Stomach (tissue), 8 donors: ENCODE measurements at regions not wholly inside any gene's neighbourhood (a gene's known extent, or its start where the extent isn't known, plus 50 kb on each side); places are given as distances from the start of the nearest gene placed in this dataset.
A peak's percentile ranks its signal among the peaks of the same experiment; 100 is the strongest.

Experiments
- DNase-seq, 2 donors: peaks; one replicate each; pipeline versions ENCODE4 v3.0.0 to v3.0.0-alpha.2; 2013 to 2019
- H3K27ac ChIP-seq, 5 donors: fragments of 200-600 bp in 4 of 5; sonication (generic) in 4 of 5; one replicate each; pipeline ENCODE4 v1.5.1; 2013 to 2019; ENCODE audit warnings: mild to moderate bottlenecking in 1 of 5, moderate library complexity in 1 of 5
- H3K27me3 ChIP-seq, 3 donors: fragments of 200-600 bp; sonication (generic); one replicate each; pipeline ENCODE4 v1.5.1; 2017 to 2019; ENCODE audit warnings: mixed run types in 1 of 3
- H3K36me3 ChIP-seq, 4 donors: fragments of 200-600 bp; sonication (generic); 1 replicate in 3 of 4; 2 replicates in 1 of 4; pipeline ENCODE4 v1.5.1; 2016 to 2019
- H3K4me1 ChIP-seq, 4 donors: fragments of 200-600 bp; sonication (generic); one replicate each; pipeline ENCODE4 v1.5.1; 2016 to 2019
- H3K4me3 ChIP-seq, 4 donors: fragments of 200-600 bp; sonication (generic) in 3 of 4; one replicate each; pipeline ENCODE4 v1.5.1; 2016 to 2019; ENCODE audit warnings: mild to moderate bottlenecking in 1 of 4
- H3K9me3 ChIP-seq, 4 donors: fragments of 200-600 bp; sonication (generic); one replicate each; pipeline ENCODE4 v1.5.1; 2016 to 2019
- CTCF ChIP-seq, 7 experiments: fragments of 450-650 bp in 4 of 7; fragments of 200-600 bp in 3 of 7; sonication (generic) in 3 of 7; IDR thresholded peaks; one replicate each; pipeline ENCODE4 v1.5.1; 2016 to 2019; ENCODE audit warnings: antibody characterized with exemption in 7 of 7, control low read depth in 2 of 7, mild to moderate bottlenecking in 1 of 7
- EP300 ChIP-seq: sonication (generic); formaldehyde crosslinking; IDR thresholded peaks from one replicate; pipeline ENCODE4 v1.6.1; 2017; ENCODE audit warnings: antibody characterized with exemption
- POLR2A ChIP-seq, 4 donors: fragments of 450-650 bp; IDR thresholded peaks; one replicate each; pipeline ENCODE4 v1.6.1; 2016; ENCODE audit warnings: antibody characterized with exemption in 4 of 4, control low read depth in 2 of 4, mild to moderate bottlenecking in 1 of 4, moderate library complexity in 1 of 4
- POLR2AphosphoS5 ChIP-seq, 3 donors: sonication (generic); formaldehyde crosslinking; IDR thresholded peaks; one replicate each; pipeline ENCODE4 v1.6.1; 2016; ENCODE audit warnings: antibody characterized with exemption in 3 of 3
- WGBS, 5 donors: extraction: QIAGEN DNeasy Blood & Tissue Kit in 3 of 5; methylation state at CpG; one replicate each; pipeline versions ENCODE4 v1.1.5 to v1.1.7; 2013 to 2018; 5-methylcytosine and 5-hydroxymethylcytosine counted together
- intact Hi-C: fragments of 100-400 bp; cut with DNase I; formaldehyde crosslinking; loops from one replicate; pipeline ENCODE4 v1.15.1; 2023; ENCODE audit warnings: low total_unique reads
- donor health status: healthy with polysubstance abuse.
- donor health status: Bipolar disorder and iron deficiency.
- donor health status: healthy.

- WGBS, 5 donors, result 60 to 74% (median 67%) methylated on average over 4 of the region's 4 CpGs
- H3K27me3 ChIP-seq, result no peaks in the 10 kb centered on the region
- H3K27ac ChIP-seq, result no peak overlapping the region
- H3K9me3 ChIP-seq, result peaks cover 0 to 2% (median 0%) of the 10 kb centered on the region in 4 donors
- intact Hi-C loops, result no loop called here
- peaks cover 0 to 3% (median 1%) of the 10 kb centered on the region in 4 donors for H3K4me1 ChIP-seq
- no peak overlapping the region for H3K4me3 ChIP-seq
- TF ChIP-seq CTCF (IDR thresholded peaks at IDR 0.05) (no peak), EP300 (no peak), POLR2A (IDR thresholded peaks at IDR 0.05) (no peak), POLR2AphosphoS5 (IDR thresholded peaks at IDR 0.05) (no peak)
- DNase-seq, result no peak
- no peaks in the 10 kb centered on the region for H3K36me3 ChIP-seq
Observed at GRCh38 chr13:34361560-34361959, 543.6 kb downstream of the RFC3 start.

- Histone ChIP-seq H3K9me3 (peaks cover 0 to 6% (median 0%) of the 10 kb centered on the region in 4 donors), H3K27ac (no peak overlapping the region), H3K27me3 (no peaks in the 10 kb centered on the region), H3K4me3 (no peak overlapping the region), H3K36me3 (no peaks in the 10 kb centered on the region), H3K4me1 (peaks cover 0 to 3% (median 1%) of the 10 kb centered on the region in 4 donors)
- intact Hi-C loops, result no loop called here
- TF ChIP-seq POLR2AphosphoS5 (IDR thresholded peaks at IDR 0.05) (no peak), POLR2A (IDR thresholded peaks at IDR 0.05) (no peak), CTCF (IDR thresholded peaks at IDR 0.05) (no peak), EP300 (no peak)
- no peak for DNase-seq
- WGBS, 5 donors, result 69 to 90% (median 88%) methylated on average over 4 of the region's 4 CpGs
Observed at GRCh38 chr13:34363266-34363665, 545.3 kb downstream of the RFC3 start.

GRCh38 chr13:34364633-34365032 is 546.7 kb downstream of the RFC3 start:
- DNase-seq, result peak in 1 of 2 donors; percentile 18
- Histone ChIP-seq H3K36me3 (no peaks in the 10 kb centered on the region), H3K27ac (no peak overlapping the region), H3K9me3 (peaks cover 0 to 6% (median 0%) of the 10 kb centered on the region in 4 donors), H3K4me3 (no peak overlapping the region), H3K4me1 (no peaks in the 10 kb centered on the region), H3K27me3 (no peaks in the 10 kb centered on the region)
- 45 to 76% (median 55%) methylated on average over 1 of the region's 1 CpG for WGBS, 5 donors
- no peak for TF ChIP-seq POLR2AphosphoS5 (IDR thresholded peaks at IDR 0.05)
- no peak for TF ChIP-seq EP300
- no peak for TF ChIP-seq CTCF (IDR thresholded peaks at IDR 0.05)
- TF ChIP-seq POLR2A (IDR thresholded peaks at IDR 0.05), result no peak
- intact Hi-C loops, result no loop called here

- no peaks in the 10 kb centered on the region for H3K27me3 ChIP-seq
- no peak overlapping the region for H3K4me3 ChIP-seq
- H3K9me3 ChIP-seq, result peaks cover 0 to 6% (median 0%) of the 10 kb centered on the region in 4 donors
- no peak overlapping the region for H3K27ac ChIP-seq
- no peaks in the 10 kb centered on the region for H3K4me1 ChIP-seq
- intact Hi-C loops, result loop anchor here (10.0 kb wide), 1 partner anchor 95 kb away; no protein-coding TSS in a partner anchor
- 0 to 87% (median 0%) methylated on average over 1 of the region's 1 CpG for WGBS, 5 donors
- TF ChIP-seq POLR2A (IDR thresholded peaks at IDR 0.05) (no peak), POLR2AphosphoS5 (IDR thresholded peaks at IDR 0.05) (no peak)
- DNase-seq, result no peak
- H3K36me3 ChIP-seq, result no peaks in the 10 kb centered on the region
Observed at GRCh38 chr13:34369931-34370330, 552.0 kb downstream of the RFC3 start.

GRCh38 chr13:34371108-34371507 is 553.2 kb downstream of the RFC3 start:
- Histone ChIP-seq H3K27me3 (no peaks in the 10 kb centered on the region), H3K27ac (no peak overlapping the region), H3K36me3 (no peaks in the 10 kb centered on the region), H3K4me3 (no peak overlapping the region), H3K9me3 (peaks cover 0 to 6% (median 0%) of the 10 kb centered on the region in 4 donors), H3K4me1 (no peaks in the 10 kb centered on the region)
- no peak for DNase-seq
- 77 to 85% (median 84%) methylated on average over 2 of the region's 2 CpGs for WGBS, 5 donors
- TF ChIP-seq POLR2A (IDR thresholded peaks at IDR 0.05), result no peak
- TF ChIP-seq POLR2AphosphoS5 (IDR thresholded peaks at IDR 0.05), result no peak
- no peak for TF ChIP-seq CTCF (IDR thresholded peaks at IDR 0.05)
- TF ChIP-seq EP300, result no peak
- intact Hi-C loops, result loop anchor here (10.0 kb wide), 1 partner anchor 94 kb away; no protein-coding TSS in a partner anchor
